T-helper 2 cell treated with Interferon-gamma antibody and Interleukin-4, amounts not matched to agents 5 μg/mL and 100 μg/mL, for 36 hours (primary cell): ENCODE measurements at regions not wholly inside any gene's neighbourhood (a gene's known extent, or its start where the extent isn't known, plus 50 kb on each side); places are given as distances from the start of the nearest gene placed in this dataset.
A peak's percentile ranks its signal among the peaks of the same experiment; 100 is the strongest.

Source experiments
- DNase-seq: peaks from one replicate; pipeline ENCODE4 v3.0.0; 2021; ENCODE audit warnings: low spot score
- H3K27ac Mint-ChIP-seq: one replicate; pipeline ENCODE4 v1.8.0; 2021; ENCODE audit warnings: mild to moderate bottlenecking, mixed read lengths
- H3K27me3 Mint-ChIP-seq: one replicate; pipeline ENCODE4 v1.8.0; 2021; ENCODE audit warnings: low read depth, mixed read lengths
- H3K36me3 Mint-ChIP-seq: one replicate; pipeline ENCODE4 v1.8.0; 2021; ENCODE audit warnings: low read depth, mixed read lengths
- H3K4me1 Mint-ChIP-seq: one replicate; pipeline ENCODE4 v1.8.0; 2021; ENCODE audit warnings: low read depth, mixed read lengths
- H3K4me3 Mint-ChIP-seq: one replicate; pipeline ENCODE4 v1.8.0; 2022; ENCODE audit warnings: mild to moderate bottlenecking, moderate library complexity, mixed read lengths
- H3K9me3 Mint-ChIP-seq: one replicate; pipeline ENCODE4 v1.8.0; 2021; ENCODE audit warnings: mixed read lengths

DNA sequence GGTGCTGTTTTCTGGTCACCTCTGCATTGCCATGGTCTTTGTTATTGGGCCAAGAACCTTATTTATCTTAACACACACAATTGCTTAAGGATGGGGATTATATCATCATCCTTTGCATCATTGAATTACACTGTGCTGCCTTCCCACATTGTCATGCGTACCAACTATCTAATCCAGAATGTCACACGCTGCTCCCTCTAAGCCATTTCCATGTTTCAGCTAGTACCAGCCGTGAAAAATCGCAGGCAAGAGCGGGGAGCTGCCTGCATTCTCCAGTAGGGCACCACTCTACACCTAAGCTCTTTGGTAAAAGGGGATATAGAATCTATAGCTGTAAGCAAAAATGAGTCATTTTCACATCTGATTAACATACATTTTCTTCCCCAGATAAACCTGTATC, 277.0 kb downstream of the PRL start:
- Mint-ChIP-seq H3K36me3 (peaks cover 7% of the 10 kb centered on the region), H3K9me3 (peaks cover 12% of the 10 kb centered on the region), H3K27me3 (no peaks in the 10 kb centered on the region)

DNA sequence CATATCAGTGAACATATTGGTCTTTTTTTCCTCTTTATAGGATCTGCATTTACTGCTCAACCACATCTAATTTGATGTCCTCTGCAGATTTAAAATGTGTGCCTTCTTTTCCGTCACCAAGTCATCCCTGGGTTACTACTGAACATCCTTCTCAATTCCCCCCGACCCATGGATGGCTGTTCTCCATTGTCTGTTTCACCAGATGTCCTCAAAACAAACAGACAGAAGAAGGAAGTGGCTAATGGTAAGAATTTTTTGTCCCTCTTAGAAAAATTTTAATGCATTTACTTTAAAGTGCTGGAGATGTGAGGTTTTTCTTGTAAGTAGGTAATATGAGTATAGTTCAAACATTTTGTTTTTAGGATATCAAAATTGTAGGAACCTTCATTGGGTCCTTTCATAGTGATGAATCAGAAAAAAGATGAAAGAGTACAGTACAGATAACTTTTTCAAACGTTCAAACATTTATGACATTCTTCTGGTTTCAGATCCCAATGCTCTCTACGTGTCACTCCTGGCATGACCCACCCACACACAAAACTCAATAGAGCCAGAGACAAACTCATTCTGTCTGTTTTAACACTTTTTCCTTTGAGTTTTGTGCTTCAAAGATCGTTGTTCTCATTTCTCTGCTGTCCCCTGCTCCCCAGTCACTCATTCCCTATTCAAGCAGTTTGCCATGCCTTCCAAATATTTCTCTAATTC, 276.4 kb downstream of the PRL start:
- H3K27ac Mint-ChIP-seq, result no peak overlapping the region
- H3K4me1 Mint-ChIP-seq, result peaks cover 9% of the 10 kb centered on the region
- peaks cover 12% of the 10 kb centered on the region for H3K9me3 Mint-ChIP-seq
- no peak overlapping the region for H3K4me3 Mint-ChIP-seq
- DNase-seq, result no peak
- H3K36me3 Mint-ChIP-seq, result peaks cover 7% of the 10 kb centered on the region
- H3K27me3 Mint-ChIP-seq, result no peaks in the 10 kb centered on the region

More for the DNA sequence above, 277.0 kb downstream of the PRL start:
- Mint-ChIP-seq H3K4me3 (no peak overlapping the region), H3K27ac (no peak overlapping the region), H3K4me1 (peaks cover 3% of the 10 kb centered on the region)
- DNase-seq, result no peak

DNA sequence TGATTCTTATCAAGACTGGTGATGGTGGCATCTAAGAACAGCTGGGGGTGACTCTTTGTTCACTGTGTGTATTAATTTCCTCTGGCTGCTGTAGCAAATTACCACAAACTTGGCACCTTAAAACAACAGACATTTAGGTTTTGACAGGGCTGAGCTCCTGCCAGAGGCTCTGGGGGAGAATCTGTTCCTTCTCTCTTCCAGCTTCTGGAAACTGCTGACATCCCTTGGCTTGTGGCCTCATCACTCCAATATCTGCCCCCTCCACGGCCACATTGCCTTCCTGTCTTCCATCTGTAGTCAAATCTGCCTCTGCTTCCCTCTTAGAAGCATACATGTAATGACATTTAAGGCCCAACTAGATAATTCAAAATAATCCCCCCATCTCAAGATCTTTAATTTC, 274.9 kb downstream of the PRL start:
- Mint-ChIP-seq H3K27ac (no peak overlapping the region), H3K9me3 (peaks cover 12% of the 10 kb centered on the region)

DNA sequence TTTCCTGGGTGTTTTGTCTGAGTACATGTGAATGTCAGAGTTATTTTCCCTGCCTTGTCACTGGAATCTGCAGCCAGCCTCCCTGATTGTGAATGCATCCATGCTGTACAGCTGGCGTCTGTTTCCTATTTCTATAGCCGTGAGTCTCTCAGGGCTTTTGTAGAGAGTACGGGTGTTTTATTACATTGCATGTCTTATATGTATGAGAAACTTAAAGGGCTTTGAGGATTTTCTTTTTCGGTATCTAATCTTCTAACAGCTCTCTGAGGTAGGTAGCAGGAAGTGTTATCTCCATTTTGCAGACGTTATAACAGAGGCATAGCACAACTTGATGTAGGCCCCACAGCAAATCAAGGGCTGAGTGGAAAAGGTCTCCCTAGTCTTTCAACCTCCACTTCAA, 272.9 kb downstream of the PRL start:
- Mint-ChIP-seq H3K4me3 (no peak overlapping the region), H3K27me3 (no peaks in the 10 kb centered on the region), H3K4me1 (peaks cover 29% of the 10 kb centered on the region), H3K36me3 (peaks cover 7% of the 10 kb centered on the region), H3K27ac (no peak overlapping the region), H3K9me3 (peaks cover 12% of the 10 kb centered on the region)
- DNase-seq, result no peak

More for the DNA sequence above, 274.9 kb downstream of the PRL start:
- H3K4me1 Mint-ChIP-seq, result peaks cover 17% of the 10 kb centered on the region
- no peak for DNase-seq
- H3K4me3 Mint-ChIP-seq, result no peak overlapping the region
- no peaks in the 10 kb centered on the region for H3K27me3 Mint-ChIP-seq
- H3K36me3 Mint-ChIP-seq, result peaks cover 7% of the 10 kb centered on the region

DNA sequence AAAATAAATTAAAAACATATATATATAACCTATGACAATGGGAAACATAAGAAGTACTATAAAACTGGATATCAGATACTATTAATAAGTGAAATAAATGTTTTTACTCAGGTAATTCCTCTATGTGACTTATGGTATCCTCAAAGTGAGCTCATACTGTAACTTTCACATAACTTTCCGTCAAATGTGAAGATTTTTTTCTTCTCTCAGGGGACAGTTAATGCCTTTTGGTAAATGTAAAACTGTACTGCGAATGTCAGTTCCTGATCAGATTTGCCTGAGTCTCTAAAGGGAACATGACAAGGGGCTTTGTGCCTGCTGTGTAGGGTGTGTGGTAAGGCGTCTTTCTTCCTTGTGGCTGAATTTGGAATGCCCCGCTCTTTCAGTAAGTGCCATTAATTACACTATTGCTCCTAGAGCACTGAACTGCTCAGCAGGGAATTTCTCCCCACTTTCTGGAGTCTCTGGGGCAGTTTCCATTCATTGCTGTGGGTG, 271.8 kb downstream of the PRL start:
- Mint-ChIP-seq H3K27me3 (no peaks in the 10 kb centered on the region), H3K4me1 (peaks cover 36% of the 10 kb centered on the region), H3K36me3 (peaks cover 7% of the 10 kb centered on the region), H3K4me3 (peak overlapping the region; percentile 49), H3K27ac (peak overlapping the region; percentile 92), H3K9me3 (peaks cover 12% of the 10 kb centered on the region)
- DNase-seq, result no peak

DNA sequence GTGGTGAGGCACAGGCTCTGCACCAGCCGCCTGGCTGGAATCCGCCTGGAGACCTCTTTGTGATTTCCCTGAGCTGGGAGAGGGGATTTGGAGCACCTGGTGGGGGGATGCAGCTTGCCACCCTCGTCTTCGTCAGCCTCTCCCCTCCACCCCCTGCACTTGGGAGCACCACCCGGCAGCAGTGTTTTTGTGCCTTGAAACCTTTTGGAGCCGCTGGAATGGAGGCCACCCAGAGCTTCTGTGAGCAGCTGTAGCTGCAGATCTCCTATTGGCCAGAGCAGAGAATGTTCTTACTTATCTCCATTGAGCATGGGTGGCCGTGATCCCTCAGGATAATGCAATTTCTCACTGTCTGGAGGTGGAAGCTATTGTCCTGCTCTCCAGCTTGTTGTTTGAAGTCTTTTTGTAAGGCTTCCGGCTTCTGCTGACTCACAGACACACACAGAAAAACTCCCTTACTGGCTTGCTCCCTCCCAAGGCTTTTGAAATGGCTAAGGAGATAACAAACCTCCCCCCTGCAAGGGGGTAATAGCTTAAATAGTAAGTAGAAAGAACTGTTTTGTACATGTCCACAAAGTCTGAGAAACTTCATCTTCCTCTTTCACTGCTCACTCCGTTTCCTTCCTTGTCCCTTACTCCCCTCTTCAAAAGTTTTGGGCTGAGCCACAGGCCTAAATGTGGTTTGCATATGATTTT, 271.2 kb downstream of the PRL start:
- H3K36me3 Mint-ChIP-seq, result peaks cover 7% of the 10 kb centered on the region
- peaks cover 36% of the 10 kb centered on the region for H3K4me1 Mint-ChIP-seq
- H3K9me3 Mint-ChIP-seq, result peaks cover 12% of the 10 kb centered on the region
- peak overlapping the region; percentile 92 for H3K27ac Mint-ChIP-seq
- no peaks in the 10 kb centered on the region for H3K27me3 Mint-ChIP-seq
- H3K4me3 Mint-ChIP-seq, result peak overlapping the region; percentile 49
- DNase-seq, result peak; percentile 19

DNA sequence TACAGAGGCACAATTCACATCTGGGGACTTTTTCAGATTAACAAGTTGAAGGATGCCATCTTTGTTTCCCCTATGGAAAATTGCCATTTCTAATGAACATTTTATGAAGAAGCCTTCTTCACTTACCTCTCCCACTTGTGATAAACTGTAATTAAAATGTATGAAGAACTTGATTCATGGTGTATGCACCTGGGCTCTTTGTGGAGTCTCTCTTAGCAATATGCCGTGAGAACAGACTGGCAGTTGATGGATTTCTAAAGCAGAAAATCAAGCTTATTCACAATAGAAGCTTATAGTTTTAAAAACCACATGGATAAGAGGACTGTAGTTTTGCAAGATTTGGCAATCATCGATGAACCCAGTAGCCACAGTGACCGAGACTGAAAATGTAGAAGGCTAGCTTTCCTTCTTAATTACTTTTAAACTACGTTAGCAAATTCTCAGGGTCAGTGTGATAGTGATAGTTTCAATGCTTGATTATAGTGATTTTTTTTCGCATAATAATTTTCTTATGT, 270.6 kb downstream of the PRL start:
- H3K4me3 Mint-ChIP-seq, result peak overlapping the region; percentile 49
- DNase-seq, result no peak
- peaks cover 7% of the 10 kb centered on the region for H3K36me3 Mint-ChIP-seq
- H3K9me3 Mint-ChIP-seq, result peaks cover 12% of the 10 kb centered on the region
- no peaks in the 10 kb centered on the region for H3K27me3 Mint-ChIP-seq
- peak overlapping the region; percentile 92 for H3K27ac Mint-ChIP-seq
- H3K4me1 Mint-ChIP-seq, result peaks cover 36% of the 10 kb centered on the region

DNA sequence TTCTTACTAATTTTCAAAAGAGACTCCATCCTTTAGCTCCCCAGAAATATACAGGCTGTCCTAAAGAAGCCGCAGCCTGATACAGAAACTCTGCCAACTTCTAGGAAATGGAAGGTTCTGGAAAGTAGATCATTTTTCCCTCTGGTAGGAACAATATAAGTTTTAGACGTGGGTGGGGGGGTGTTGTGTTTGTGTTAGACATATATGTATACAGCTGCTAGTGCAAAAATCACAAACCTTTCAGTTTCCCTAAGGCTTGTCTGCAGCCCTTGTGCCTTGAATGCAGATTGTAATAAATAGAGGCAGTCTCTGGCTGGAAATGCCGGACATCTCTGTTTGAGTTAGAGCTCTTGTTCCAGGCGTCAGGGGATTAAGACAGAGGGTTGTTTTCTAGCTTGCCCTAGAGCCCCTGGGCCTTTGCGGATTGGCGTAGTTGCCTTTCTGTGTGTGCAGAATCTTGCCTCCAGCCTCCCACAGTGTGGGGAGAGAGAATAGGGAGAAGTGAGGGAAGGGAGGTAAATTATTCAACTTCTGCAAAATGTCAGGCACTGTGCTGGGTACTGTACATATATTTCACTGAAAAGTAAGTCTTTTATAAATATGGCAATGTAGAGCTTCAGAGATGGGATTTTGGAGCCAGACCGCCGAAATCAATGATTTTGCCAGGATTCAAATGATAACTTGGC, 269.7 kb downstream of the PRL start:
- peaks cover 7% of the 10 kb centered on the region for H3K36me3 Mint-ChIP-seq
- peaks cover 36% of the 10 kb centered on the region for H3K4me1 Mint-ChIP-seq
- H3K9me3 Mint-ChIP-seq, result peaks cover 9% of the 10 kb centered on the region
- no peak overlapping the region for H3K4me3 Mint-ChIP-seq
- H3K27ac Mint-ChIP-seq, result no peak overlapping the region
- DNase-seq, result no peak
- no peaks in the 10 kb centered on the region for H3K27me3 Mint-ChIP-seq

DNA sequence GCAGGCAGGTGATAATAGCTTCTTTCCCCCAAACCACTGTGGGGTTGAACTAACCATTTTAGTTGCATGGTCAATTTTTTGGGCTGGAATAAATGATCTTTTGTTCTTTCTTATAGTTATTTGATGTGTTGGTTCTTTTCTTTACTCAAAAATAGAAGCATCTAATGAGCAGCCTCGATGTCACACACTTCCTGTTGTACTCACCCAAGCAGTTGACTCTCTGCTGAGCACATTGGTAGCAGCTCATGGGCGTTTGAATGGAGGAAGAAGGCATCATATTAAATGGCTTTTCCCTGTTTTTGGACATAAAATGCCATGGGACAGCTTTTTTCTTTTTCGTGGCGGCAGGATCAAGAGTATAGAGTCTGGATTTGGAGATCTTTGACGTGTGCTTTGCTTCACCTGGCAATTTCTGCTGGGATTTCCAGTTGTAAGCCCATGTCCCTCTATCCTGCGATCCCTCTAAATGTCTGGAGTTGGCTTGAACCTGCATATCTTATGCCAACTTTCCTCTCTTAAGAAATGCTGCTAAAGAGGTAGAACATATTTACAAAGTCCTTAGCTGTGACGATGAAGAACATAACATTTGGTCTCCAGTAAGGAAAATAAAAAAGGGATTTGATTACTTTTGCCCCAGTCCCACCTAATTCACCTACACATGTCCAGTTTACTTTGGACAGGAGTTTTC, 268.3 kb downstream of the PRL start:
- no peaks in the 10 kb centered on the region for H3K27me3 Mint-ChIP-seq
- H3K27ac Mint-ChIP-seq, result peak overlapping the region; percentile 73
- H3K36me3 Mint-ChIP-seq, result no peaks in the 10 kb centered on the region
- no peak for DNase-seq
- H3K4me3 Mint-ChIP-seq, result peak overlapping the region; percentile 51
- peaks cover 36% of the 10 kb centered on the region for H3K4me1 Mint-ChIP-seq
- H3K9me3 Mint-ChIP-seq, result no peaks in the 10 kb centered on the region

DNA sequence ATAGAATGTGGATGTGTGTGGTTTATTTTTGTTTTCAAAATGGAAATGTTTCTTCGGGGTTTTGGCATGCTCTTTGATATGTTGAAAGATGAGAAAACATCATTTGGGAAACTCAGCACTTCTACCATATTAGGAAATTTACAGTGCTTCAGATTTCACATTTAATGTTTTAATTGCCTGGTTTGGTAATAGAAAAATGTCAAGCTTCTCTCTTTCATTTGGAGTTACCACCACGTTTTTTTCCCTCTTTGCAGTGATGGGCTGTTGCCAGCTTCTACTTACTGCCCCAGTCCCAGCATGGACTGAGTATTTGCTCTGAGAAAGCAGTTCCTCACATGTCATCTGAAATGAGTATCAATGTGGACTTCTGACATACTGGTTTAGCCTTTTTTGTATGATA, 267.7 kb downstream of the PRL start:
- Mint-ChIP-seq H3K36me3 (no peaks in the 10 kb centered on the region), H3K9me3 (no peaks in the 10 kb centered on the region), H3K4me3 (no peak overlapping the region), H3K27me3 (no peaks in the 10 kb centered on the region), H3K27ac (no peak overlapping the region), H3K4me1 (peaks cover 33% of the 10 kb centered on the region)
- no peak for DNase-seq

DNA sequence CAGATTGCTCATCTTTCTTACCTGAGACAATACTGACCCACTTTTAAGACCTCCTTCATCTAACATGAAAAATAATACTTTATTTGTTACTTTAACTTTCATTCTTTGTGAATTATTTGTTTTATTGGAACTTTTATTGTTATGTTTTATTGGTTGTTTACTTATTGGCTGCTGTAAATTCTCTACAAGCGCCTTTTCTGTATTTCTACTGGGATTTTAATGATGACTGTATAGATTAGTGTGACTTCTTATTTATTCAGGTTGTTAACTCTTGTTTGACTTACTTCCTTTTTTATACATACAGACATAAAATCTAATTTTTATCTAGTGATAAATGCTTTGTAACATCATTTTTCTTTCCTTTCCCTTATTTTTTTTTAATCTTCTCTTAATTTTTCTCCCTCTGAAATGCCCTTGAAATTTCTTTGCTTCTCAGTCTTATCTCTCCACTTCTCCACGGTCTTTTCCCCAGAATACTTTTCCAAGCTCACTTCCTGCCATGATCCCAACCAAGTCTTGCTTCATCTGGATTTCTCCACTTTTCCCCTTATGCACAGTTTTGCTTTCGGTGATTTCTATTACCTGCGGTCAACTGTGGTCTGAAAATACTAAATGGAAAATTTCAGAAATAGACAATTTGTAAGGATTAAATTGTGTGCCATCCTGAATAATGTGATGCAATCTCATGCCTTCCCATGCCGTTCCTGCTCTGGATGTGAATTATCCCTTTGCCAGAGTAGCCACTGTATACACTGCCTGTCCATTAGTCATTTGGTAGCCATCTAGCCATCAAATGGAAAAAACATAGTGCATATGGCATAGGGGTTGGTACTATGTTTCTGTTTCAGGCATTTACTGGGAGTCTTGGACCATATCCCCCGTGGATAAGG, 265.9 kb downstream of the PRL start:
- Mint-ChIP-seq H3K27ac (no peak overlapping the region), H3K4me1 (peaks cover 22% of the 10 kb centered on the region), H3K27me3 (no peaks in the 10 kb centered on the region), H3K4me3 (no peak overlapping the region), H3K9me3 (no peaks in the 10 kb centered on the region), H3K36me3 (no peaks in the 10 kb centered on the region)
- DNase-seq, result no peak

DNA sequence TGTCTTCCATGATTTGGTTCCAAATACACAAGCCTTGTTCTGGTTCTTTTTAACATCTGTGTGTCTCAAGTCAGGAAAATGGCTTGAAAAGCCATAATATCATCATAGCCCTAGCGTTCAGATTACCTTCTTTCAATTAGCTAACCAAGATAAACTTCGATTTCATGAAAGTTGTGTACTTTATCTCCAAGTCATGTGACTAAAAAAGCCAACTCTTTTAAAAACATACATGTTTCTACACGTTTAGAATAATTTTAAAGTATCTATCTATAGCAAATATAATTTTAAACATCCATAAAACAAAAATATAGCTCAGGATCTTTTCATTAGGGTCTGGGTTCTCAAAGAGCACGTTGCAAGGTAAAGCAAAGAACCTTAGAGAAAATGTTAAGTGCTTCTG, 261.1 kb downstream of the PRL start:
- Mint-ChIP-seq H3K4me1 (no peaks in the 10 kb centered on the region), H3K4me3 (no peak overlapping the region), H3K27ac (no peak overlapping the region), H3K27me3 (peaks cover 7% of the 10 kb centered on the region), H3K9me3 (peaks cover 12% of the 10 kb centered on the region), H3K36me3 (peaks cover 1% of the 10 kb centered on the region)
- DNase-seq, result no peak

DNA sequence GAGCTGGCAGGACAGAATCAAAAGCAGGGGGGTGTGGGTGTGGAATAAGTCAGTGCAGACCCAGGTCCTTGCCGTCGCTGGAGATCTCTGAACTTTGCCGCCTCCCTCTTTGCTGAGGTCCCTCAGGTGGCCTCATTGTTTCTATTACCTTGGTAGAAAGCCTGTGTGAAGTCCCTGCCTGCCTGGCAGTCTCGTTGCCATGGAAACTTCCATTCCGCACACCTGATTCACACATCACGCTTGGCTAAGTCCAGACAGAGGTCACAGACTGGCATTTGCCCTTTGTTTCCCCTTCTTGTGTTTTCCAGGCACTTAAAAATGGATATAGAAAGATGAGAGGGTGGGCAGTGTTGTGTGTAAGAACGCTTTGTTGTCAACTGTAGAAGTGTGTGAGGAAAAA, 260.6 kb downstream of the PRL start:
- DNase-seq, result no peak
- Mint-ChIP-seq H3K27ac (no peak overlapping the region), H3K27me3 (peaks cover 7% of the 10 kb centered on the region), H3K4me1 (no peaks in the 10 kb centered on the region), H3K4me3 (no peak overlapping the region), H3K36me3 (peaks cover 1% of the 10 kb centered on the region), H3K9me3 (peaks cover 12% of the 10 kb centered on the region)
